ENCODE measurements at regions not wholly inside any gene's neighbourhood (a gene's known extent, or its start where the extent isn't known, plus 50 kb on each side); places are given as distances from the start of the nearest gene placed in this dataset.
A peak's percentile ranks its signal among the peaks of the same experiment; 100 is the strongest.

DNA sequence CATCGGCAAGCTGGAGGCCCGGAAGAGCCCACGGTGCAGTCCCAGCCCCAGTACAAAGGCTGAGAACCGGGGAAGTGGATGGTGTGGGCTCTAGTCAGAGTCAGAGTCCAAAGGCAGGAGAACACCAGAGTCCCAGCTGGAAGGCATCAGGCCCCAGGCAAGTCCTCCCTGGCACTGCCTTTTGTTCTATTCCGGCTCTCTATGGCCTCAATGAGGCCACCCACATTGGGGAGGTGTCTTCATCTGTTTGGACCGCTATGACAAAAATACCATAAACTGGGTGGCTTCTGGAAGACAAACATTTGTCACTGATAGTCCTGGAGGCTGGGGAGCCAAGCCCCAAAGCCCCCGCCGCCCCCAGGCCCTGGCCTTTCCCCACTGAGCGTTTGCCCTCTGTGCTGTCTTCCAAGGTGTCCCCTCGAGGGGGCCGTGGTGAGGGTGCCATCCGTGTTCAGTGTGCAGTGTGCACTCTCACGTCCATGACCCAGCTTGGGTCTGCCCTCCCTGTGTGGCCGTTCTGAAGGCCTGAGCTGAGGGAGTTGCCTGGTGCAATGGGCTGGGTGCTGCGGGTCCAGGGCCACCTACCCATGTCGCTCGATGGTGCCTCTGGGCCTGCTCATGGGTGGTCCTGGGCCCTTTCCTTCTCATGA is 99.1 kb upstream of the PPP1R26 start:
- intact Hi-C loops (cut with micrococcal nuclease) (no loop called here), in situ Hi-C loops (cut with MboI) (no loop called here)
- no peak for FAIRE-seq
- 3% methylated on average over 12 of the region's 17 CpGs for WGBS (ENCODE audit: insufficient coverage, low coverage, missing lambda C conversion rate)
- Histone ChIP-seq H2AFZ (ENCODE audit: low read depth, low read length) (no peak overlapping the region), H3K27me3 (ENCODE audit: control insufficient read depth in 2 of 2, insufficient read depth in 2 of 2, low read length in 2 of 2) (peaks cover 7 to 79% of the 10 kb centered on the region in 2 experiments; a peak in 3 of 5 replicates), H3K36me3 (ENCODE audit: control insufficient read depth, insufficient read depth, low read length) (no peaks in the 10 kb centered on the region), H3K4me3 (no peak overlapping the region), H3K4me2 (ENCODE audit: insufficient read depth, low read length) (no peak overlapping the region), H4K20me1 (replicated peaks; ENCODE audit: control insufficient read depth, insufficient read depth, low read length) (0 out of 2 replicates have a peak, but pooled peaks cover 9% of the 10 kb centered on the region), H3K4me1 (replicated peaks in 1 of 2; ENCODE audit: control insufficient read depth in 2 of 2, insufficient read depth in 2 of 2, low read length in 2 of 2) (peaks cover 0 to 4% of the 10 kb centered on the region in 2 experiments; a peak in 2 of 5 replicates), H3K9ac (ENCODE audit: insufficient read depth in 1 of 2, low read depth in 2 of 2, low read length in 2 of 2) (no peak overlapping the region), H3K9me1 (ENCODE audit: control insufficient read depth, insufficient read depth, low read length) (no peaks in the 10 kb centered on the region), H3K79me2 (ENCODE audit: control insufficient read depth, insufficient read depth, low read length) (no peaks in the 10 kb centered on the region), H3K27ac (ENCODE audit: extremely low read depth, low read depth, low read length) (no peak overlapping the region), H3K9me3 (replicated peaks; ENCODE audit: control insufficient read depth, insufficient read depth, low read depth, low read length) (no peaks in the 10 kb centered on the region; the same call in 1 of the 2 replicates)
- ChIA-PET CTCF (ENCODE audit: low intra/inter-chr PET ratio) (no interaction called here), POLR2A (no interaction called here)
- DNase-seq (ENCODE audit: extremely low read depth in 1 of 4, low spot score in 3 of 4), result no peak
- no TSS peak for BruUV-seq (replicated peaks)
- TF ChIP-seq NFRKB (IDR thresholded peaks at IDR 0.05; ENCODE audit: low read depth), result no peak
- no peak for TF ChIP-seq MTA2 (IDR thresholded peaks at IDR 0.05; ENCODE audit: low read depth)
- no peak for ATAC-seq

DNA sequence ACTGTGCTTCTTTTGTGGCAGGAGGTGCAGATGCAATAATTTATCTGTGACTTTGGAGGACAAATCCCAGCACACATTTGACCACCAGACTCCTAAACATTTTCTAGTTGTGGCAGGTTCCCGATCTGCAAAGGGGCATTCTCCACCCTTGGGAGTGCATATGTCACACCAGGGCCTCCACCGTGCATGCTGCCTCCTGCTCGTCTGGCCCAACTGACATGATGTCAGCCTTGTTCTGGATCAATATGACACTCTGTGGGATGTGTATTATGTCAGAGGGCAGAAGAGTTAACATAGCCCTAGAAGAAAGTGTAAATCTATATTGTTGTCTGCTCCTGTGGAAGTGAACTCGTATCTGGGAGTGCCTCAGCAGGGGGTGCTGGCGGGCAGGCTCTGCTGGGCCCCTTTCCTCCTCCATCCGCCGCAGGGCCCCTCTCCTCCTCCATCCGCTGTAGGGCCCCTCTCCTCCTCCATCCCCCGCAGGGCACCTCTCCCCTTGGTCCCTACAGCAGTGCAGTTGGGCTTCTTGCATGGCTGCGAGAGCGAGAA is 97.7 kb upstream of the PPP1R26 start:
- Histone ChIP-seq H3K9ac (ENCODE audit: insufficient read depth in 1 of 2, low read depth in 2 of 2, low read length in 2 of 2) (no peak overlapping the region), H3K79me2 (ENCODE audit: control insufficient read depth, insufficient read depth, low read length) (no peaks in the 10 kb centered on the region), H3K9me3 (replicated peaks; ENCODE audit: control insufficient read depth, insufficient read depth, low read depth, low read length) (no peaks in the 10 kb centered on the region; the same call in 1 of the 2 replicates), H3K4me1 (replicated peaks in 1 of 2; ENCODE audit: control insufficient read depth in 2 of 2, insufficient read depth in 2 of 2, low read length in 2 of 2) (peaks cover 0 to 4% of the 10 kb centered on the region in 2 experiments; a peak in 2 of 5 replicates), H3K4me3 (no peak overlapping the region), H3K27ac (ENCODE audit: extremely low read depth, low read depth, low read length) (no peak overlapping the region), H3K27me3 (ENCODE audit: control insufficient read depth in 2 of 2, insufficient read depth in 2 of 2, low read length in 2 of 2) (peaks cover 7 to 72% of the 10 kb centered on the region in 2 experiments; a peak in 3 of 5 replicates), H3K36me3 (ENCODE audit: control insufficient read depth, insufficient read depth, low read length) (no peaks in the 10 kb centered on the region), H3K9me1 (ENCODE audit: control insufficient read depth, insufficient read depth, low read length) (no peaks in the 10 kb centered on the region), H4K20me1 (replicated peaks; ENCODE audit: control insufficient read depth, insufficient read depth, low read length) (no peaks in the 10 kb centered on the region), H3K4me2 (ENCODE audit: insufficient read depth, low read length) (no peak overlapping the region), H2AFZ (ENCODE audit: low read depth, low read length) (no peak overlapping the region)
- WGBS (ENCODE audit: insufficient coverage, low coverage, missing lambda C conversion rate), result 3% methylated on average over 8 of the region's 11 CpGs
- no peak for ATAC-seq
- TF ChIP-seq DIDO1 (tag; IDR thresholded peaks at IDR 0.05; ENCODE audit: low read depth), result no peak
- TF ChIP-seq, protein P1, sequence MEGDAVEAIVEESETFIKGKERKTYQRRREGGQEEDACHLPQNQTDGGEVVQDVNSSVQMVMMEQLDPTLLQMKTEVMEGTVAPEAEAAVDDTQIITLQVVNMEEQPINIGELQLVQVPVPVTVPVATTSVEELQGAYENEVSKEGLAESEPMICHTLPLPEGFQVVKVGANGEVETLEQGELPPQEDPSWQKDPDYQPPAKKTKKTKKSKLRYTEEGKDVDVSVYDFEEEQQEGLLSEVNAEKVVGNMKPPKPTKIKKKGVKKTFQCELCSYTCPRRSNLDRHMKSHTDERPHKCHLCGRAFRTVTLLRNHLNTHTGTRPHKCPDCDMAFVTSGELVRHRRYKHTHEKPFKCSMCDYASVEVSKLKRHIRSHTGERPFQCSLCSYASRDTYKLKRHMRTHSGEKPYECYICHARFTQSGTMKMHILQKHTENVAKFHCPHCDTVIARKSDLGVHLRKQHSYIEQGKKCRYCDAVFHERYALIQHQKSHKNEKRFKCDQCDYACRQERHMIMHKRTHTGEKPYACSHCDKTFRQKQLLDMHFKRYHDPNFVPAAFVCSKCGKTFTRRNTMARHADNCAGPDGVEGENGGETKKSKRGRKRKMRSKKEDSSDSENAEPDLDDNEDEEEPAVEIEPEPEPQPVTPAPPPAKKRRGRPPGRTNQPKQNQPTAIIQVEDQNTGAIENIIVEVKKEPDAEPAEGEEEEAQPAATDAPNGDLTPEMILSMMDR (IDR thresholded peaks at IDR 0.05 in 2 of 3, conservative IDR thresholded peaks at IDR 0.05 in 1 of 3; ENCODE audit: insufficient read depth in 2 of 3, low read depth in 1 of 3, low read length in 3 of 3), result peak in 1 of 3 experiments; percentile 12; a peak in 1 of 6 replicates
- intact Hi-C loops (cut with micrococcal nuclease) (no loop called here), in situ Hi-C loops (cut with MboI) (no loop called here)
- POLR2A ChIA-PET, result interaction anchor here (0.6 kb wide), 1 partner anchor 12 kb away, joined by 4 read pairs; no protein-coding TSS in a partner anchor
- no peak for FAIRE-seq
- CTCF ChIA-PET (ENCODE audit: low intra/inter-chr PET ratio), result no interaction called here
- DNase-seq (ENCODE audit: extremely low read depth in 1 of 4, low spot score in 3 of 4), result no peak
- no TSS peak for BruUV-seq (replicated peaks)

All from K562 (cell line).